A549 (cell line): ENCODE measurements at regions not wholly inside any gene's neighbourhood (a gene's known extent, or its start where the extent isn't known, plus 50 kb on each side); places are given as distances from the start of the nearest gene placed in this dataset.

ENCODE experiments used
- CTCF ChIP-seq: fragments of >200 bp; sonication (Bioruptor Twin); formaldehyde crosslinking; IDR thresholded peaks from 3 replicates; pipeline ENCODE4 v1.5.1; 2016
- ELK1 ChIP-seq: fragments of 150-350 bp; IDR thresholded peaks from 2 replicates; pipeline ENCODE4 v1.6.1; 2014; ENCODE audit warnings: low read depth, mild to moderate bottlenecking, low read length
- HOXB13 ChIP-seq: fragments of 250-450 bp; sonication (Bioruptor Pico); IDR thresholded peaks from 2 replicates; pipeline ENCODE4 v1.5.0; 2020; ENCODE audit warnings: low read depth, mild to moderate bottlenecking, moderate library complexity
- POLR2A ChIP-seq: IDR thresholded peaks from 2 replicates; pipeline ENCODE4 v1.6.1; 2012; ENCODE audit warnings: mild to moderate bottlenecking, low read length
- RCOR1 ChIP-seq: fragments of 150-350 bp; IDR thresholded peaks from 2 replicates; pipeline ENCODE4 v1.6.1; 2014; ENCODE audit warnings: antibody characterized with exemption, low read length, low read depth

GRCh38 chr4:124177647-124178425, 534.7 kb downstream of the ANKRD50 start:
- TF ChIP-seq ELK1 (no peak), POLR2A (no peak), HOXB13 (CRISPR knock-in tag) (no peak), RCOR1 (no peak), CTCF (no peak)
